ENCODE measurements at regions not wholly inside any gene's neighbourhood (a gene's known extent, or its start where the extent isn't known, plus 50 kb on each side); places are given as distances from the start of the nearest gene placed in this dataset.
"Not testable (repeated sequence)": the region's sequence is repeated elsewhere in the genome, so short reads cannot be mapped to it uniquely, and the experiment has no call there.

DNA sequence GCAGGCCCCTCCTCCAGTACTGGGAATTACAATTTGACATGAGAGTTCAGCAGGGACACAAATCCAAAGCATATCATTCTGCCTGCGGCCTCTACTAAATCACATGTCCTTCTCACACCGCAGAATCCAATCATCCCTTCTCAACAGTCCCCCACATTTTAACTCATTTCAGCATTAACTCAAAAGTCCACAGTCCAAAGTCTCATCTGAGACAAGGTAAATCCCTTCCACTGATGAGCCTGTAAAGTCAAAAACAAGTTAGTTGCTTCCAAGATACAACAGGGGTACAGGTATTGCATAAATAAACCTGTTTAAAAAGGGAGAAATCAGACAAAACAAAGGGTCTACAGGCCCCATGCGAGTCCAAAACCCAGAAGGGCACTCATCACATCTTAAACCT lies 64.0 kb downstream of the EBNA1BP2 start:
- no peak for DNase-seq

DNA sequence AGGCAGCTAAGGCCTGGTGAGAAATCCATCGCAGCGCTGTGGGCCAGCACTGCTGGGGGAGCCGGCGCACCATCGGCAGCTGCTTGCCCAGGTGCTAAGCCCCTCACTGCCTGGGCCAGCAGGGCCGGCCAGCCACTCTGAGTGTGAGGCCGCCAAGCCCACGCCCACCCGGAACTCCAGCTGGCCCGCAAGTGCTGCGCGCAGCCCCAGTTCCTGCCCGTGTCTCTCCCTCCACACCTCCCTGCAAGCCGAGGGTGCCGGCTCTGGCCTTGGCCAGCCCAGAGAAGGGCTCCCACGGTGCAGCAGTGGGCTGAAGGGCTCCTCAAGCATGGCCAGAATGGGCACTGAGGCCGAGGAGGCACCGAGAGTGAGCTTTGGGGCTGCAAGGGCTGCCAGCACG lies 64.4 kb downstream of the EBNA1BP2 start:
- no peak for DNase-seq

DNA sequence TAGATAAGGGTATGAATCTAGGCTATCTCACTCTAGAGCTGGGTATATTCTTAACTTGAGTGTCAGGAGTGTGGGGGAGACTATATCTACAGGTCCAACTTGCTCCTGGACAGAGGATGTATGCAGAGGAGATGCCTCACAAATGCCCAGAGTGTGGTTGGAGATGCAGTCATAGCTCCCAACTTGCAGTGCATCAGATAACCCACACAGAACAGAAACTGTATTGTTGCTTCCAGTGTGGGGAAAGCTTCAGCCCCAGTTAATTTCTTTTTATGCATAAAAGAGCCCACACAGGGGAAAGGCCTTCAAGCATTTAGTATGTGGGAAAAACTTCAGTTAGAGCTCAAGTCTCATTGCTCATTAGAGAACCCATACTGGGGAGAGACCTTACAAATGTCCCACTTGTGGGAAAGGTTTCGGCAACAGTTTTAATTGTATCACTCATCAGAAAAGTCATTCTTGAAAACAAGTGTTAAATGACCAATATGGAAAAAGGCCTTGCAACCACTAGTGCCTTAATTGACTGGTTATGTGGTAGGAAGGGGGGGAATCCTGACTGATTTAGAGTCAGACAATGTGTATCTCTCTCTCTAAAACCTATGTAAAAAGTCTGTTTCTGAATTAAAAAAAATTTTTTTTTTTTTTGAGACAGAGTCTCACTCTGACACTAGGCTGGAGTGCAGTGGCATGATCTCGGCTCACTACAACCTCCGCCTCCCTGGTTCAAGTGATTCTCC lies 67.9 kb downstream of the EBNA1BP2 start:
- no peak for DNase-seq

DNA sequence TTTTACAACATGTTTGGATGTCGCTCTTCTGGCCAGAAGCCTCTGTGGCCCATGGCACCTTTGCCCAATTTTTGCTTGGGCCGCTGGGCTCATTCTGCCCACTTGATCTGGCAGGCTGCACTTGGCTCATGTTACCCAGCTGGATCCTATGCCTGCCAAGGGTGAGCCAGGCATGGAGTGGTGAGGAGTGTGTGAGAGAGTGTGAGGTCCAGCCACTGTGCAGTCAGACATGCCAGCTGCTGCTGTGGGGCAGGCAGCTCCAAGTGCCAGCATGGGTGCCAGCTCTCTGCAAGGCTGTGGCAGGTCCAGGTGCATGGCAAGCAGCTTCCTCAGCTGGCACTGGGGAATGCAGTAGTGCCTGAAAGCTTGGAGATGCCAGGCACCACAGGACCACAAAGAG lies 71.0 kb downstream of the EBNA1BP2 start:
- DNase-seq: no peak

DNA sequence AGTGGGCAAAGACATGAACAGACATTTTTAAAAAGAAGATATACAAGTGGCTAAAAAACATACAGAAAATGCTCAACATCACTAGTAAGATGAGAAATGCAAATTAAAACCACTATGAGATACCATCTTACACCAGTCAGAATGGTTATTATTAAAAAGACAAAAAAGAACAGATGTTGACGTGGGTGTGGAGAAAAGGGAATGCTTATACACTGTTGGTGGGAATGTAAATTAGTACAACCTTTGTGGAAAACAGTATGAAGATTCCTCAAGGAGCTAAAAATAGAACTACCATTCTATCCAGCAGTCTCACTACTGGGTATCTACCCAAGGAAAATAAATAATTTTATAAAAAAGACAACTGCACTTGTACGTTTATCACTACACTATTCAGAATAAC lies 73.9 kb downstream of the EBNA1BP2 start:
- no peak for DNase-seq

DNA sequence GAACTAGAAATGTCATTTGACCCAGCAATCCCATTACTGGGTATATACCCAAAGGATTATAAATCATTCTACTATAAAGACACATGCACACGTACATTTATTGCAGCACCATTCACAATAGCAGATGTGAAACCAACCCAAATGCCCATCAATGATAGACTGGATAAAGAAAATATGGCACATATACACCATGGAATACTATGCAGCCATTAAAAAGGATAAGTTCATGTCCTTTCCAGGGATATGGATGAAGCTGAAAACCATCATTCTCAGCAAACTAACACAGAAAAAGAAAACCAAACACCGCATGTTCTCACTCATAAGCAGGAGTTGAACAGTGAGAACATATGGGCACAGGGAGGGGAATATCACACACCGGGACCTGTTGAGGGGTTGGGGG lies 75.6 kb downstream of the EBNA1BP2 start:
- DNase-seq: not testable (repeated sequence)

DNA sequence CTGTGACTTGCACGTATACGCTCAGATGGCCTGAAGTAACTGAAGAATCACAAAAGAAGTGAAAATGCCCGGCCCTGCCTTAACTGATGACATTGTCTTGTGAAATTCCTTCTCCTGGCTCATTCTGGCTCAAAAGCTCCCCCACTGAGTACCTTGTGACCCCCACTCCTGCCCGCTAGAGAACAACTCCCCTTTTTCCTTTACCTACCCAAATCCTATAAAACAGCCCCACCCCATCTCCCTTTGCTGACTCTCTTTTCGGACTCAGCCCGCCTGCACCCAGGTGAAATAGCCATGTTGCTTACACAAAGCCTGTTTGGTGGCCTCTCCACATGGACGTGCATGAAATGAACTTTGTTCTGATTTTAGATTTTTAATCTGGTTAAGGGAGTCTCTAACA lies 81.3 kb downstream of the EBNA1BP2 start:
- not testable (repeated sequence) for DNase-seq

DNA sequence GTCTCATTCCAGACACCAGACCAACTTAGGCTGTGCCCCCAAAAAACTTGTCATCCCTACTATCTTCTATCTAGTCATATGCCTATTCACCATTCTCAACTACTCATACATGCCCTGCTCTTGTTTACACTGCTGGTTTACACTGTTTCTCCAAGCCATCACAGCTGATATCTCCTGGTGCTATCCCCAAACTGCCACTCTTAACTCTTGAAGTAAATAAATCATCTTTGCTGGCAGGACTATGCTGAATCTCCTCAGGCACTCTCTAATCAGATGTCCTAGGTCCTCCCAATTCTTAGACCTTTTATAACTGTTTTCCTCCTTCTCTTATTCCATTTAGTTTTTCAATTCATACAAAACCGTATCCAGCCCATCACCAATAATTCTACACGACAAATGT lies 81.9 kb downstream of the EBNA1BP2 start:
- DNase-seq: not testable (repeated sequence)

DNA sequence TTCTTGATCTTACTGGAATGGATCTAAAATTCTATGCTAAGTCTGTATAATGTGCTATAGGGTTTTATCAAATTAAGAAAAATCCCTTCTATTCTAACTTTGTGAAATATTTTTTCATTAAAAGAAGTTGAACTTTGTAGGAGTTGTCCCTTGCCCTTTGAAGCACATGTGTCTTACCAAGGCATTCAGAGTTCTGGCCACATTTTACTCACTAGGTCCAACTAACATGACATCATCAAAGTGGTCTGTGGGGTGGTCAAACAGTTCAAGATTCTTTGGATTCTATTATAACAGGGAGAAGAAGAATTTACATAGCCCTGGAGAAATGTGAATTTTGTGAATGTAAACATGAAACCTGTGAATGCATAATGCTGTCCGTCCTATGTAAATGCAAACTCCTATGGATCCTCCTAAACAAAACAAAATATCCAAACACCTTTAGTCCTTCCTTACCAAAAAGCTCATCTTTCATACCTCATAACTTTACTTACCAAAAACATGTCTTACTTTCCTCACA lies 88.7 kb downstream of the EBNA1BP2 start:
- no peak for DNase-seq

DNA sequence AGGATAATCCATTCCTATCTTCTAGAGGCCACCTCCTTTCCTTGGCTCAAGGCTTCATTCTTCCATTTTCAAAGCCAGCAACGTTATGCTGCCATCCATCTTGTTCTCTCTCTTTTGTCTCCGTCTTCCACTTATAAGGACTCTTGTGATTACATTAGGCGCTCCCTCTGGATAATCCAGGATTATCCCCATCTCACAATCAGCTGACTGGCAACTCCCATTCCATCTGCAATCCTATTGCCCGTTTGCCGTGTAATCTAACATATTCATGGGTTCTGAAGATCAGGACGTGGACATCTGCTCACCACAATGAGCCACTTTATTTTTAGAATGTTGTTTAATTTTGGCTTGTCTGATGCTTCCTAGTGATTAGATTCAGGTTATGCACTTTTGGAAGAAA lies 89.3 kb downstream of the EBNA1BP2 start:
- no peak for DNase-seq

DNA sequence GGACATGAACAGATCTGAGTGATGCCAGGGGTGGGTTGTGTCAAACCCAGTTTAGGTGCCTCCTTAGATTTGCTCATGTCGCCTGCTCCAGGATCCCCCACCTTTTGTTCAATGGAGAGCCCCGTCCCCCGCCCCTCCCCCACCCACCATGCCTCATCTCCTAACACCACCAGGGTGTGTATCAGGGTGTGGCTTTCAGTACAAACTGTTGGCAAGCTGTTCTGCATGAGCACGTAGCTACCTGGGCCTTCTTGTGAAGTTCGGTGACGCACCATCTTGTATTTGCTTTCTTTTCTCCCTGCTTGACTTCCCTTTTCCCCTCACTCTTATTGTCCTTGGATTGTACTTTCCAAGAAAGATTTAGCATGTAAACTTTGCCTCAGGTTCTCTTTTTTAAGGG lies 94.8 kb downstream of the EBNA1BP2 start:
- no peak for DNase-seq

DNA sequence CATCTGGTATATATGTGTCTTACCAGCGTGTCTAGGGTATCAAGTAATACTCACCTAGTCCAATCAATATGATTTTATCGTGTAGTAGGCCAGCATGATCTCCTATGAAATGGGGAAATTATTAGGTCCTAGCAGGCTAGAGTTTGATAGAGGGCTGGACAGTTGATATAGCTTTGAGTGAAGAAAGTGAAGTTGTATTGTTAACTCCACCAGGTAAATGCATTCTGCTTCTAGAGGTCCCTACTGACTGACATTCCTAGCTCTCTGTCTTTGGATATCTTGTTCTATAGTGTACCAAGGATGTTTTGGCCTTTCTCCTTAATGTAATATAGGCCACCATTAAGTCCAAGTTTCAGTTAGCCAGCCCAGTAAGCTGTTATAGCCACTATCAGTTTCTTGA lies 97.4 kb downstream of the EBNA1BP2 start:
- no peak for DNase-seq

DNA sequence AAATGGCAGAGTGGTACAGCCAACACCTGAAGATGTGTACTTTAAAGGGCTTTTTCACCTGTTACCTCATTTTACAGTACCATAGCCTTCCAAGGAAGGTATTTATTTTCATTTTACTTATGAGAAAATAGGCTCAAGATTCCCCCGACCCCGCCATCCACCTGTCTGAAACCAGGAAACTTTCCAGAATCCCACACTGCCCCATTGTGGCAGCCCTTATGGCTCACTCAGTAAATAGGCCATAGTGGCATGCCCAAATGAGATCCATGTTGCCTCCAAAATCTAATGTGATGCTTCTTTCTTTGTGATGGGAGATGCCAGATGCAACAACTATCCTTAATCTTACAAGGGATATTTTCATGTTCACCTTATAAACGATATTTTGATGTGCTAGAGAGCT lies 97.8 kb downstream of the EBNA1BP2 start:
- peak; percentile 24 for DNase-seq

DNA sequence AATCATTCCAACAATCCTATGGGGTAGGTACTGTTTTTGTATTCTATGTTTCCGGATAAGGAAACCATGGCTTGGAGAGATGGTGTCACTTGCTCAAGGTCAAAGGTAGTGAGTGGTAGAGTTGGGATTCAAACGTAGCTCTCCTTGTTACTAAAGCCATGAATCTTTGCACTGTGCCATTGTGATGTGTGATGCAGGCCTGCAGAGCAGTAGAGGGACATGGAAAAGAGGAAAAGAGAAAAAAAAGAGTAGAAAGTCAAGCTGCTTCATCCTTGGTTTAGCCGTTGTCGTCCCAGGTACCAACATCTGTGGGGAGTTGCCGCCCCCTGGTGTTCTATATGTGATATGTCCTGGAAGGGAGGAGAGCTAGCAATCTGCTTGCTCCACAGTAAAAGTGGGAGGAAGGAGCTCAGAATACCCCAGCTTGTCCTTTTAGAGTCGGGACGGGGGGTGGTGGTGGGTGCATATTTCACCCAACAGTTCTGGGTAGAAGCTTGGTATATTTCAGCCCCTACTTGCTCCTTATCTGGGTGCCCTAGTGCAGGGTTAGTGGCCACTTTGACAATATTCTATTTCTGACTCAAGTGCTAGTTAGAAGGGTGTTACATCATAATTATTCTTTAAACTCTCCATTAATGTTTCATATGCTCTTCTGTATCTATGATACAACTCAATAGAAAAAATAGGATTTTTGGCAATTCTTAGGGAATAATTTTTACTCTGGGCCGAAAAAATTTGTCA lies 98.4 kb downstream of the EBNA1BP2 start:
- peak; percentile 86 for DNase-seq

DNA sequence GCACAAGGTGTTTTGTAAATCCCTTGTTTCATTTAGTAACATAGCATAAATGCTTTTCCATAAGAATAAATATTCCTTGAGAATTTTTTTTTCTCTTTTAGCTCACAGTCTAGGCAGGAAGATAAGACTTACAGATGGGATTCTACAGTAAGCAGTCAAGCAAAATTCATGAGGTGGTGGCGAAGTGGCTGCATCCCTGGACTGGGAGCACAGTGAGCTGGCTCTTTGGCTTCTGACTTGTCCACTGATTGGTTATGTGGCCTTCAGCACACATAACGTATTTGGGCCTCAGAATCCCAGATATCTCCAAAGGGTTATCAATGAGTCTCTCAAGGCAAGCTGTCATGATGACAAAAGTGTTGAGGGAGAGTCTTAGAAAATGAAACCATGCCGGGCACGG lies 99.8 kb downstream of the EBNA1BP2 start:
- DNase-seq: no peak

DNA sequence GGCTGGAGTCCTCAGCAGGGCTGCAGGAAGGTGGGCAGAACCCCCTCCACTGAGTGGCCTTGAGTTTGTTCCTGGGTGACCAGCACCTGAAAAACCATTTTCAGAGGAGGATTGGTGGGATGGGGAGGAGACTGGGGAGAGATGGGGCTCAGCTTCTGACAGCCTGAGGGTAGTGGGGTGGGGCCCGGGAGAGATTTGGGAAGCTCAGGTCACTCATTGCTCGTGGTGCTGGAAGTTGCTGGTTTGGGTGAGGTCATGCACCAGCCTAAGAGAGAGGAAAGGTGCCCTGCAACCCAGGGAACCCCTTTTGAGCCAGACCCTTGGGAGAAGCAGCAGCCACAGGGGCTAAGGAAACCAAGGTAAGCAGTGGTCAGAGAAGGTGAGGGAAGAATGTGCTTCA lies 100.8 kb downstream of the EBNA1BP2 start:
- DNase-seq: no peak

DNA sequence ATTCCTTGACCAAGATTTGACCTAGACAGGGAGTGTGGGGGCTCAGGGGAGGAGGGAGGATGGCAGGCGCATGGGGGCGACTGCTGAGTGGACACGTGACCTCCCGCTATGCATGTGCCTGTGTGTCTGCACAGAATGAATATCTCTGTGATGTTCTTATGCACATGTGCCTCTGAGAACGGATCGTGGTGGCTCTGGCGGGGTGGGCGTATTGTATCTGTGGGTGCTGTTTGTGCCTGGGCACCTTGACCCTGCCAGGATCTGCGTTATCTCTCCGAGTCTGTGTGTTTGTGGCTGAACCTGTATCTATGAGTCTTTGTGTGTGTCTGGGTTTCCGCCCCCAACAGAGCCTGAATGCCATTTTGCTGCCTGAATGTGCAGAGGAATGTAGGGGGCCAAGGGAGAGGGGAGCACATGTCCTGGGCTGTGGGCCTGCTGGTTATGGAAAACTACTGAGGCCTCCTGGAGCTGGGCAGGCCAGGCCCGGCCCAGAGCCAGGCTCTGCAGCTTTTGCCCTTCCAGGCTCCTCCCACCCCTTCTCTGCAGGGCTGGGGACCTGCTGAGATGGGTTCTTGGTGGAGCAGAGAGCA lies 102.5 kb downstream of the EBNA1BP2 start:
- no peak for DNase-seq

DNA sequence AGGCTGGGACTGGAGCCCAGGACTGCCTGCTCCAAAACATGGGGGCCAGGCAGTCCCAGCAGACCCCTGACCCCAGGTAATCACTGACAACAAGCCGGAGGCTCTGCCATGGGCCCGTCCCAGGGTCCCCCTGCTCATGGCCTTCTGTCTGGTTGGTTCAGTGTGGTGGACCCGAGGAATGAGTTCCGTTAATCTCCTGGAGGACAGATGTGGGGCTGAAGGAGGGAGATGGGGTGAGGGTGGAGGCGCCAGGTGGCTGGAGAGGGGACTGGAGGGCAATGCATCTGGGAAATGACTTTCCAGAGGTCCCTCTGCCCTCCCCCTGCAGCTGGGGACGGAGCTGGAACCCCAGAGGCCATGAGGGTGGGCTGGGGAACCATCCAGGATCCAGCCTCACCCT lies 103.2 kb downstream of the EBNA1BP2 start:
- no peak for DNase-seq

DNA sequence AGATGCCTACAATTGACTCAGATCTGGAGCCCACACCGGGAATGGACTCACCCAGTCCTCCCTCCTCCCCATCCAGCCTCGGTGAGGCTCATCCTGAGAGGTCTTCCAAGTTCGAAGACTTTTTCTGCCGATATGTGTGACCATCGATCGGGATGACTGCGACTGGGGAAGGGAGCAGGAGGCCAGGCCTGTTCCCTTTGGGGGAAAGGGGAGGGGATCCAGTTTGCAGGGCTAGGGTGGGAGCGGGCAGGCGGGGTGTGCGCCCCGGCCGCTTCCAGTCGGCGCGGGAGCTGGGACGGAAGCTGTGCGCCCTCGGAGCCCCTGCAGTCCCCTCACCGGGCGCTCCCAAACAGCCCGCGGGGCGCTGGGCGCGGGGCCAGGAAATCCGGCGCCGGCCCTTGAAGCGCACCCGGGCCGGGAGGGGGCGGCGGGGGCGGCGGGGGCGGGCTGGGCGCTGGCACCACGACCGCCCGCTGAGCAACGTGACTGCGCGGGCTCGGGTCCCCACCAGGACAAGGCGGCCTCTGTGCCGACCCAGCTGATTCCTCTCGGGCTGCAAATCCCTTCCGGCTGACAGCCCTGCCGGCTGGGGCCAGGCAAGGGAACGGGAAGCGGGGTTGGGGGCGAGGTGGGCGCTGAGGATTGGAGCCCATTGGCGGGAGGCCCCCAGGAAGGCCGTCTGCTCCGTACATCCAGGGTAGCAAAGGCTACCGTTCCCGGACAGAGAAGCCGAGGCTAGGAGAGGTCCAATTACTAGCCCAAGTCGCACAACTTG lies 103.9 kb downstream of the EBNA1BP2 start:
- DNase-seq: no peak

DNA sequence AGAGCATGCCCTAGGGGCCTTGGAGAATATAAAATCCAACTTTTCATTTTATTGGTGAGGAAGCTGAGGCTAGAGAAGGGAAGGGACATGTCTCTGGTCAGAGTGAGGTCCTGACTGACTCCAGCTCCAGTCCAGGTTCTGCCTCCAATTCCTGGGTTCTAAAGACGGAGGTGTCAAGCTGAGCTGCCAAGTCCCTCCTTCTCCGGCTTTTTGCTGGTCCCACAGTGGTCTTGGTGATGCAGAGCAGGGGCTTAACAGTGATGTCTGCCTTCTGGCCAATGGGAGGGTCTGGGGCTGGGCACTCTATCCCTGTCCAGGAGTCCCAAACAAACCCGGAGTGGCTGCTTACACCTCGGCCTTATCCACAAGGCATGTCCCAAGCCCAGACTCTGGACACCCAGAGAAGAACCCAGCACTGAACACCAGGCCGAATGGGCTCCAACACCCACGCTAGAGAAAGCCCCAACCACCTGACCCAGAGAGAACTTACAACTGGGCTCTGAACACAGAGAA lies 104.8 kb downstream of the EBNA1BP2 start:
- DNase-seq: no peak

DNA sequence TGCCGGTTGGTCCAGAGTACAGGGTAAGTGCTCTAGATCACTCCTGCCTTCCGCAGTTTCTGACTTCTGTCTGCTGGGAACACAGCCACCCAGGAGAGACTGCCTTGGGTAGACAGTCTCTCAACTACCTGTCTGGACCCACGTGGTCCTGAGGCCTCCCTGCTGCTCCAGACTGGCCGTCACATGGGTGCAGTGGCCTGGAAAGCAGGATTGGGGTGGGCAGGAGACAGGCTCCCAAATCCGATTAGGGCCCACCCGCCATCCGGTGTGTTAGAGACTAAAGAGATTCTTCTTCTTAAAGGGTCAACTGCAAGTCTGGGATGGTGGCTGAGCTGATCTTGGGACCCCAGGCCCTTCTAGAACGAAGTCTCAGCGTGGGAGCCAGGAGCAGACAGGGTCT lies 105.5 kb downstream of the EBNA1BP2 start:
- no peak for DNase-seq

DNA sequence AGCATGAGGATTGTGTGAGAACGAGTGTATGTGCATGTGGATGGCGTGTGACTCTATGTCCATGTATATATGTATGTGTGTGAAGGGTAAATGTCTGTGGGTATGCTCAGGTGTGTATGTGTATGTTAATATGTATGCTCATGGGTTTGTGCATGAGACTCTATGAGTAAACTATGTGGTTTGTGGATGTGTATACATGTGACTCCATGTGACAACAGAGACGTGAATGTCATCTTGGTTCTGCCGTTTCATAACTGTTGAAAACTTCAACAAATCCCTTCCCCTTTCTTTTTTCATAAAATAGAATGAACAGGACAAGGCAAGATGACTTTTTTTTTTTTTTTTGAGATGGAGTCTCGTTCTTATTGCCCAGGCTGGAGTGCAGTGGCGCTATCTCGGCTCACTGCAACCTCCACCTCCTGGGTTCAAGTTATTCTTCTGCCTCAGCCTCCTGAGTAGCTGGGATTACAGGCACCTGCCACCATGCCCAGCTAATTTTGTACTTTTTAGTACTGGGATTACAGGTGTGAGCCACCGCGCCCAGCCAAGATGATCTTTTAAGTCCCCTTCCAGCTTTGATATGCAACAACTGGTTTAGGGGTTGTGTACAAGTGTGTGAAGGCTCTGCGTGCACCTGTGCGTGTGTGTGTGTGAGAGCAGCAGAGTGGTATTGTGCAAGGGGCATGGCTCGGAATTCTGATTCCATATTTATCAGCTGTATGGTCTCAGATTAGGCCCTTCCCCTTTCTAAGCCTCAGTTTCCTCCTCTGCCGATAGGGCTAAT lies 106.3 kb downstream of the EBNA1BP2 start:
- DNase-seq: no peak
